HG03342 (cell line): ENCODE measurements at regions not wholly inside any gene's neighbourhood (a gene's known extent, or its start where the extent isn't known, plus 50 kb on each side); places are given as distances from the start of the nearest gene placed in this dataset.
"Not testable (repeated sequence)": the region's sequence is repeated elsewhere in the genome, so short reads cannot be mapped to it uniquely, and the experiment has no call there.

Experiments used
- ATAC-seq: cut with Tn5 transposase; IDR thresholded peaks from one replicate; pipeline ENCODE4 v1.9.1; 2021; ENCODE audit warnings: mild to moderate bottlenecking, moderate library complexity; ENCODE audit not compliant: unreplicated experiment

DNA sequence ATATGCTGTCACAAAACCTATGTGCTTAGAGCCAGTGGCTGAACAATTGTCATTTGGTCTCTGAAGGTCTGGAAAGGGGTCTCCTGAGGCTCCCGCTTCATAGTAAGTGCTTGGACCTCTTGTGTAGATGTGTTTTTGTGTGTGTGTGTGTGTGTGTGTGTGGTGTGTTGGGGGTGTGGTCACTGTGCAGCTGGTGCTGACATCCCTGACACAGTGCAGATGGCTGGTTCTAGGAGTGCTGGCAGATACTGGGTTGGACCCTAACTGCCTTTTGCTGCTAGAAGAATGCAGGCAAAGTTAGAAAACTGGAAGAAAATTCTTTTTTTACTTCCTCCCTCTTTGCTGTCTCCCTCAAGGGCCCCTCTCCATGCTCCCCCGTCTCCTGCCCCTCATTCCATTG, 1872.6 kb downstream of the ARAP2 start:
- ATAC-seq = no peak

DNA sequence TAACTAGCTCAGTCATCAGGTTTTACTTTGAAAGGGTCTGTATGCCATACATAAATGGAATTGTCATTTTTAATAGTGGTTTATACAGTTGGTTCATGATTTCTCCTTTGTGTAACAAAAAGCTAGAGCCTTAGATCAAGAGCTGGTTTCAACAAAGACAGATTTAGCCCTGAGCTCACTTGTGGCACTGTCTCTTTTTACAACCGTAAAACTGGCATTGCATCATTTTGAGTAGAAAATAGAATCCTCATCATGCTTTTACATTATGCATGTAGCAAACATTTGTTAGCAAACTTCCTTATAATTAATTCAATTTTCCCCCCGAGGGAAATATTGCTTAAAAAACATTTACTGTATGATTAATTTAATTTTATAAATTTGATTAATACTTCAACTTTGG, 1871.5 kb downstream of the ARAP2 start:
- ATAC-seq = no peak

DNA sequence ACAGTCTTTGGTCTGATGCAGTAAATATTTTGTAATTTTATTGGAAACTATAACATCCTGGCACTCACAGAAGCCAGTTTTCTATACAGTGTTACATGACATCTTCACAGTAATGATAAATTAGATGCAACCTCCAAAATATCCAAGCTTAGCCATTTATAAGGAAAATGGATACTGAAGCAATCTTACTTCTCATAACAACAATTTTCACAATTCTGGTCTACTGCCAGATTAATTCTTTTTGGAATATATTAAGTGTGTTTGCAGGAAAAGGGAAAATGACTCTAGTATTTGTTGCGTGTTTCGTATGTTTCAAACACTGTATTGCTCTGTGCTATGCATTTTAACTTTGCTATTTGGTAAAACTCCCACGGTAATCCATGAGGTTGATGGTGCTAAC, 1870.9 kb downstream of the ARAP2 start:
- ATAC-seq = no peak

DNA sequence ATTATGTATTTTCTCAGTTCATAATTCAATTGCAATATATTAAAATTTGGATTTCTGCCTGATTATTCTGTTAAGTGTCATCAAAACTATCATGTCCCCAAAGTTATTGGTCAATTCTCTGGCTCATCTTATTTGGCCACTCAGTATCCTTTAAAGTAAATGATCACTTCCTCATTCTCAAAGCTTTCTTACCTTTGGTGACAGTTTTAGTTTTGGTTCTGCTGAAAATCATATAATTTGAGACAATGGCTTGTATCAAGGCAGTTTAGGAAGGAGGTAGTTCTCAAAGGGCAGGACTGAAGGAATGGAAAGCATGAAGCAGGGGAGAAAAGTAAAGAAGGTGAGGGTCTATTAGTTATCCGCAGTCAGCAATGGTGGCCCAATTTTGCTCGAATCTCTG, 1832.1 kb downstream of the ARAP2 start:
- no peak for ATAC-seq

DNA sequence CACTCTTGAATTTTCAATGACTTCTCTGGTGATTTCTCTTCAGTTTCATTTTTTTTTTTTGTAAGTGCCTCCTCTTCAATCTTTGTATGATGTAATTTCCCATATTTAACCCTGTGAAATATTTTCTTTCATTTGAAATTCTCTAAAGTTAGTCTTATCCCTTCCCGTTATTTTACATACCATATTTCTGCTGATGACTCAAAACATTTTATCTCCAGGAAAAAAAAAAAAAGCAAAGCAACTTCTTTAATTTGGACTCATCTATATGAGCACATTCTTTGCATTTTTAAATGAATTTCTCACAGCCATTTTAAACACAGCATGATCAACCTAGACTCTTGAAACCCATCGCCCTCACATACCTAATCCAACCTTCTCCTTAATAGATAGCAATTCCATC, 1831.4 kb downstream of the ARAP2 start:
- ATAC-seq = no peak

DNA sequence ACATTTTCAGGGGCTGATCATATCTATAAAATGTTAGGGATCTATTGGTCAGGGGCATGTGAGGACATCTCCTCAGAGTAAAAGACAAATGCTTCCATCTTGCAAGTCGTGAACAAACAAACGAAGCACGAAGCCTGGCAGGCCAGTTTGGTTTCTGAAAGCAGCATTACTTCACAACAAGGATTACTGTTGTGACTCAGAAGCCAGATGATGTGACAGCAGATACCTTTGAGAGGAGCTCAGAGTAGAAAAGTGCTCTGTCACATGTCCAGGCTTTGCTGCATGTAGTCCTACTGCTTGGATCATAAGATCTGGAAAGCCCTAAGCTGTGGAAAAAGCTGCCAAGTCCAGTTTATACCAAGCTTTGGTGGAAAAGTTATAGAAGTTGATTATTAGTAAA, 1827.2 kb downstream of the ARAP2 start:
- ATAC-seq = no peak

DNA sequence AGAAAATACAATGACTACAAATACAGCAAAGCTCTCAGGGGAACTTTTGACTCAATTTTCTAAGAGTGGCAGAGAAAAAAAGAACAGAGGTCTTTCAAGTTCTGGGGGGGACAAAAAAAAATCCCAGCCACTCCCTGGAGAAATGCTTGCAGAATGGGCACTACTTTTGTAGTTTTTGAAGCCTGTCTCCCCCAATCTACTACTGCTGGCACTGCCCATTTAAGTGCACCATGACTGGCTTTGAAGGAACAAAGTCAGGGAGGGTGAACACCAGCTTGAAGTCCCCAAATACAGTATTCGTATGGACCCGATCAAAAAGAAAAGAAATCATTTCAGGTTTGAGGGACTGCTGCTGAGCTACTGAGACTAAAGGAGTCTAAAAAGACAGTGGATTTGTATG, 1824.4 kb downstream of the ARAP2 start:
- no peak for ATAC-seq

DNA sequence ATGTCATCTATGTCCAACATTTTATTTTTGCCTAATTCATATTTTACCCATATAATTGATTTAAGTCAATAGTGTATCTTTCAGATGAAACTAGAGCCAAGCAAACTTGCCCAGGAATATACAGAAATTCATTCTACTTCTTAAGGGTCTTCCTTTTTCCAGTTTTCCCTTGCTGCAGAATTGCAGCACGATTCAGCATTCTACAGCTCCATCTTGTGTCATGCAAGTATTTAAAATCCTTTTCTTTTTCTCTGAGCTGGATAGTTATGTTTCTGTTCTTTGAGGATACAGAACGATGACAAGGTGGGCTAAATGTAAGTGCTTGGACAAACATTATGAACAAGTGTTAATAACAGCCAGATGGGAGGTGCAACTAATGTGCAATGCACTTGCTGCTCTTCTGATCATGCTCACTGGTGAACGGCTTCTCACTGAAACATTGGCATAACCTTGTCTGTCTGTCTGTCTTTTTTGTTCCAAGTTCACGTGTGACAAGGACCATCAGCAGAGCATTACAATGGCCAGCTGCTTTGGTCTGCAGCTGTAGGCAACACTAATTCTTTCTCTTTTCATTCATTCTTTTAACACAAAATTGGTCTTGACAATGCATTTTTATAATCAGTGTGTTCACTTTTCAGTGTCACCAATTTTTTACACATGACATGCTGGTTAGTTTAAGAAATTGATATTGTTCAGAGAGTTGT, 1821.7 kb downstream of the ARAP2 start:
- ATAC-seq = no peak

DNA sequence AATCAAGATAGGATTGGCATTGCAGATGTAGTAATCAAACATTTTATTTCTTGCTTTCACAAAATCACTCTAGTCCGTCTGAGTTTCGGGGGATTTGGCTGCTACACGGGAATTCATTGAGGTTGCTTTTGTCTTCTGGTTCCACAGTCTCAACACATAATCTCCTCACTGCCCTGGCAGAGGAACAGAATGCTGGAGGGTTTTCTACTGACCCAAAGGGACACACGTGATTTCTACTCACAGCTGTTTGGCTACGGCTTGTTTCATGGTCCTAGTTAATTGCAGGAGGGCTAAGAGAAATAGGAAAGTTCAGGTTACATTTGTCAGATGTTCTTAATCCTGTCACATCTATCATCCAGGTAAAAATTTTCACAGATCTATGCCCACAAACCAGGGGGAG, 1811.6 kb downstream of the ARAP2 start:
- no peak for ATAC-seq

DNA sequence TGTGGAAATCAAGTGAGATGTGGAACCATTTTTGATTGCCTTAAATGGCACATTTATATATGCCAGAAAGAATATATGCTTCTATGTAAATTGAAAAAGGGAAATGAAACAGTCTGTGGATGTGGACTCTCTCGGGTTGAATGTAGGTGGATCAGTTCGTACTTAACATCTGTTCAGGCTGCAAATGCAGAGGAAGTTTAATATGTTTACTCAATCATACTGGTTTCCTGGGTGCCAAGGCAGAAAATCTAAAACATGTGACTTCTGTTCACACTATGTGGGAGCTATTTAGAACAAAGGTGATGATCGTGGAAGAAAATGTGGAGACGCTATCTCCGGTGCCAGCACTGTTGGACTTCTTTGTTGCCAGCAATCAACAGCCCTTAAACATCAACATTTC, 1809.9 kb downstream of the ARAP2 start:
- ATAC-seq = not testable (repeated sequence)

DNA sequence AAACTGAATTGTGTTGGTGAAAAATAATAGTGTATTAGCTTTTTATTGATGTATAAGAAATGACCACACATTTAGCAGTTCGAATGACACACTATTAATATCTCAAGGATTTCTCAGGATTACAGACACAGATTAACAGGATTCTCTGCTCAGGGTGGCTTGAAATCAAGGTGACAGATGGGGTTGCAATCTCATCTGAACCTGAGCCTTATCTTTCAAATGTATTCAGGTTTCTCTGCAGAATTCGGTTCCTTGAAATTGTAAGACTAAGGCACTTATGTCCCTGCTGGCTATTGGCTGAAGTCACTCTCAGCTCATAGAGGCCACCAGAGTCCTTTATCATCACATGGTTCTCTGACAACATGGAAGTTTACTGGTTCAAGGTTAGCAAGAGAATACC, 1780.1 kb downstream of the ARAP2 start:
- no peak for ATAC-seq

DNA sequence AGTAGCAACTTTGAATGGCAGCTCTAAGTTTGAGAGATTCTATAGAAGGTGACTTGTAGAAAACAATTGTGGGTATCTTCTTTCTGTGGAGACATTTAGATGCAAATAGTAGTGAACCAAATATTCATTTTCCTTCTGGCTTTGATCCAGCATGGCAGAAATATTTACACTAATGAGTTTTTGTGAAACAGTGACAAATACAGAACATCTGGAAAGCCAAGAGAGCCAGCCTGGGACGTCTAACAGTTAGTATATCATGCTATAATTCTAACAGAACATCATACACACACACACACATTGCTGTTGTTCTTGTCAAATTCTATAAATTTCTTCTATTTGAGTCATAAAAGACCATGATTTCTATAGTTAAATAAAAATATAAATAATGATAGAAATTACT, 1777.9 kb downstream of the ARAP2 start:
- ATAC-seq = no peak

DNA sequence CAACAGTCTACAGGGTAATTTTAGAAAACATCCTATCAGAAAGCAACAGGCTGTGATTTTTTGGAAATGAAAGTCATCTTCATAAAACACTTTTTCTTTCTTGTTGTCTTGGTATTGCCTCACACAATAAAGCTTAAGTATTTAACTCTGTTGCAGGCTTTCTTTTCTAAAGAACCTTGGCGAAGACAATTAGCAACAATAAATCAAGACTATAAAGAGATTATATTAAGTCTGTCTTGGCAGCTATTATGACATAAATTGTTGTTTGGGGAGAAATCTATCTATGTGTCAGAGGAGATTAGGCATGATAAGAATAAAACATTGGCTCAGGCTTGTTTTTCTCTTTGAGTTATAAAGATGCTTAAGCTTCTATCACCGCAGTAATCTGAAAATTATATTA, 1774.8 kb downstream of the ARAP2 start:
- no peak for ATAC-seq

DNA sequence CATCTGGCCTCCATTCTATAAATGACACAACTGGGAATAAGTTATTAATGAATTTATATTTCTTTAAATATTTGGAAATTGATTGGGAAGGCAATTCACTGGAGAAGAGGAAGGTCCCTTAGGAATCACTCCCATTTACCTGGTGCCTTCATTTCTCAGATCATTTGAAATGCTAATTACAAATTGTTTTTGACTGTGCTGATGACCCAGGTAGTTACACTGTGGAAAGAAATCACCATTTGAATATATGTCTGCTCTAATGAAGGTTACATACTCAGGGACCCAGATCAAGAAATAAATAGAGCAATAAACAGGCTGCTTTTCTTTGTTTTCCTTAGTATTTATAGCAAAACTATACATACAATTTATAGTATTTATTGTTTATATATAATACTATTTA, 1759.1 kb downstream of the ARAP2 start:
- no peak for ATAC-seq

DNA sequence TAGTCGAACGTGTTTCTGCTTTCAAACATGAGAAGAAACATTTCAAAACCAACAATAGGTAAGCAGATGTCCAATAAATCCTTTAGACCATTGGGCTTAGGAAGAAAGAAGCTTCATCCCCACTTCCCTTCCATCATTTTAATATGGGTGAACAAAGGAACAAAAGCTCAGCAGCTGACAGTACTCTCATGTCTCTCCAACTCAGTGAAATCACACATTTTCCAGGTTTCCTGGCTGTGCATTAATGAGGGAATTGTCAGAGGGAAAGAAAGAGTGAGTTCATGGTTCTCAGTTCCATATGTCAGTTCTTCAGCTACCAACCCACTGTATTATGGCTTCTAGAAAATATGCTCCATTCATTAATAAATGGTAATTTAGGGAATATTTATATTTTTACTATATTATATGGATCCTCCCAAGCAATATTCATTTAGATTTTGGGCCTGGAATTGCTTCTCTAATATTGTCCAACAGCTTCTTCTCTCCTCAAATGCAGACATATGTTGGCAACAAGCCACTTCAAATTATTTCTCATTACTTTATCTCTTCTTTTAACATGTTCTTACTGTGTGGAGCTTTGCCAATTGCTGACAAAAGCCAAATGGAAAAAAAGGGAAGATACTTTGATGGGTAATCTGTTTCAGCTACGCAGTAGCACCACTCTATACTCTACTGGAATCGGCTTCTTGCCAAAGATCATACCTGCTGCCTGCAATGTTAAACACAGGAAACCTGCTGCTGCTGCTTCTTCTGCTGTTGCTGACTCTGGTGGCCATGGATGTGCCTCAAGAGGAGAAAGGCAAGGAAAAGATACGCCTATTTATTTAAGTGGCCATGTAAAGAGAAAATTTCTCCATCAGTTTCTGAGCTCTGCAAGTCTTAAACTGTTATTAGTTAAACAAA, 1757.6 kb downstream of the ARAP2 start:
- ATAC-seq = no peak

DNA sequence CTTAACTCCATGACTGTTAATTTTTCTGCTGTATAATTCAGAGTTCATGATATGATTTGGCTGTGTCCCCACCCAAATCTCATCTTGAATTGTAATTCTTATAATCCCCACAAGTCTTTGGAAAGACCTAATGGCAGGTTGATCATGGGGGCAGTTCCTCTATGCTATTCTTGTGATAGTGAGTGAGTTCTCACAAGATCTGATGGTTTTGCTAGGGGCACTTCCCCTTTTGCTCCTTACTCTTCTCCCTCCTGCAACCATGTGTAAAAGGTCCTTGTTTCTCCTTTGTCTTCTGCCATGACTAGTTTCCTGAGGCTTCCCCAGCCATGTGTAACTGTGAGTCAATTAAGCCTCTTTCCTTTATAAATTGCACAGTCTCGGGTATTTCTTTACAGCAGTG, 1751.9 kb downstream of the ARAP2 start:
- no peak for ATAC-seq

DNA sequence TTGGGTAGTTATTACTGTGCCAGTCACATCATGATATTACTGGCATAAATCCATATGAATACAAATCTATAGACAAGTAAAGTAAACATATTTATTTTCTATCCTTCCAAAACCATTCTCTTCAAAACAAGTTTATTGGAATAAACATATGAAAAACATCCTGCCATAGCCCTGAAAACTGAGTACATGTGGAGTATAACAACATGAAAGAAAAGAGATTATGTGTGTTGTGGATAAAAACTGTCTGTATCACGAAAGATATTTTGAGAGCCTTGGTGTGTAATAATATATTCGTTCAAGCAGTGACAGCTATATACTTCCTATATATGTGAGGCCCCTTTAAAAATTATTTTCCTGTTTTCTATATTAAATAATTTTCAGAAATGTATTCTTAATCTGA, 1742.2 kb downstream of the ARAP2 start:
- no peak for ATAC-seq

DNA sequence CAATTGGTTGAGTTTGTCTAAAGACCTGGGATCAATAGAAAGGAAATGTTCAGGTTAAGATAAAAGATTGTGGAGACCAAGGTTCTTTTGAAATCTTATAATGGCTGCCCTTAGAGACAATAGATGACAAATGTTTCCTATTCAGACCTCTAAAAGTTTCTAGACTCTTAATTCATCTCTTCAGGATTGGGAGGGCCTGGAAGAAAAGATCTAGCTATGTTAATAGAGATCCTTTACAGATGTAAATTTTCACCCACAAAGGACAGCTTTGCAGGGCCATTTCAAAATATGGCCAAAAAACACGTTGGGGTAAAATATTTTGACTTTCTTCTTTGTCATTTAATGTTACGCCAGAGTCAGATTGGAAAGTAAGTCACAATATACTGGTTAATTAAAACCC, 1739.6 kb downstream of the ARAP2 start:
- not testable (repeated sequence) for ATAC-seq

DNA sequence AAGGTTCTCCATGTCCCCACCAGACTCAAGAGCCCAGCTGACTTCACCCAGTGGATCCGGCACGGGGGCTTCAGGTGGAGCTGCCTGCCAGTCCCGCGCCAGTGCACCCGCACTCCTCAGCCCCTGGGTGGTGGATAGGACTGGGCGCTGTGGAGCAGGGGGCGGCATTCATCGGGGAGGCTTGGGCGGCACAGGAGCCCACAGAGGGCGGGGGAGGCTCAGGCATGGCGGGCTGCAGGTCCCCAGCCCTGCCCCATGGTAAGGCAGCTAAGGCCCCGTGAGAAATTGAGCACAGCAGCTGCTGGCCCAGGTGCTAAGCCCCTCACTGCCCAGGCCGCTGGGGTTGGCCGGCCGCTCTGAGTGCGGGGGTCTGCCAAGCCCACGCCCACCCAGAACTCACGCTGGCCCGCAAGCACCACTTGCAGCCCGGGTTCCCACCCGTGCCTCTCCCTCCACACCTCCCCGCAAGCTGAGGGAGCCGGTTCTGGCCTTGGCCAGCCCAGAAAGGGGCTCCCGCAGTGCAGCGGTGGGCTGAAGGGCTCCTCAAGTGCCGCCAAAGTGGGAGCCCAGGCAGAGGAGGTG, 1737.7 kb downstream of the ARAP2 start:
- ATAC-seq = not testable (repeated sequence)

DNA sequence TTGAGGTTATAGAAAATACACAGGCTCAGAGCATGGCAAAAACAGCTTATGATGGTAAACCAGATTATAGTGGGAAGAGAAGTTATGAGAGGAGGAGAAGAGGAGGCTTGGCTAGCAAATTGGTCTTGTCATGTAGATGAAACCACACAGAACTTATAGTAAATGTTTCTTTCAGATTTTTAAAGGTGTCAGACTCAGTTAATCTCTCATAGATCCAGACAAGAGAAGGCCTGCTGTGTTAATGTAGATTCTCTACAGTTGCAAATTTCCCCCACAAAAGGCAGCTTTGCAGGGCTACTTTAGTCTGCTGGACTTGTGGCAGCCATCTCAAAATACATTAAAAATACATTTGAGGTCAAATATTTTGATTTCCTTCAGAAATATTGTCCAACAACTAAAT, 1731.7 kb downstream of the ARAP2 start:
- no peak for ATAC-seq

DNA sequence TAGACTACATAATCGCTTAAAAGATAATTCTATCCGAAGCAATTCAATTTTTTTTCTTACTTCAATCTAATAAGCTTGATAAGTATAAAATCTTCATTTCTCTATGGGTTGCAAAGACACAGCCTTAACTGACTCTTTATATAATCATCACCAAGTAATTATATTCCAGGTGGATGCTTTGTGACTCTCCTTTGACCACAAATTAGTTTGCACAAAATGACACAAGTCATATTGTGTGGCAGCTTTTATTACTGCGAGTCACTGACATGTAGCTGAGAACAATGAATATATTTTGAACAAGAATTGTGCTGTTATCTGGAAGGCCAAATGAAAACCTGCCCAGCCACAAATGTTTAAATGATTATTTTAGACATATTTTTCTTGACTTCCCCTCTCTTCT, 1727.8 kb downstream of the ARAP2 start:
- ATAC-seq = no peak

DNA sequence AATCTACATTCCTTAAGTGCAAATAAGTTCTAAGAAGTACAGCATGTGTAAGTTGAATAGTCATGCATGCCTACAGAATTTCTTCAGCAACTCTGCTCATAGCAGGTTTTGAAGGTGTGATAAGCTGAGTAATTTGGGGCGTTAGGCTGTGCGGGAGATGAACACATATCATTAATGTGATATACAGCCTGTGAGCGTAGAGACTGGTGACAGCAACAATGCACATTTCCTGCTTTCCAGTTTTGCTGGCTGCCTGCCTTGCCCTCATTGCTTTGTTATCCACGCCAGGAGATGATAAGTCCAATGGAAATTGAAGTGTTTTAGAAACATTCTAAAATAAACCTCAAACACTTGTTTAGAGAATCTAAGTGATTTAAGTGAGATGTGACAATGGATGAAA, 1709.4 kb downstream of the ARAP2 start:
- no peak for ATAC-seq
